IPS DF 6.9 (cell line): ENCODE measurements at regions not wholly inside any gene's neighbourhood (a gene's known extent, or its start where the extent isn't known, plus 50 kb on each side); places are given as distances from the start of the nearest gene placed in this dataset.

Experiments used
- DNase-seq: peaks from one replicate; pipeline ENCODE4 v3.0.0-alpha.2; 2013; ENCODE audit warnings: low read depth, low spot score
- H3K27ac ChIP-seq: one replicate; pipeline ENCODE4 v1.5.1; 2013; ENCODE audit warnings: low read length, control low read depth
- H3K27me3 ChIP-seq: 2 replicates; pipeline ENCODE4 v1.6.1; 2013; ENCODE audit warnings: mild to moderate bottlenecking, low read length; ENCODE audit not compliant: control insufficient read depth, insufficient read depth
- H3K36me3 ChIP-seq: 2 replicates; pipeline ENCODE4 v1.6.1; 2013; ENCODE audit warnings: low read length; ENCODE audit not compliant: control insufficient read depth, insufficient read depth
- H3K4me1 ChIP-seq: 2 replicates; pipeline ENCODE4 v1.6.1; 2013; ENCODE audit warnings: low read length; ENCODE audit not compliant: control insufficient read depth, insufficient read depth
- H3K4me3 ChIP-seq: 2 replicates; pipeline ENCODE4 v1.5.1; 2013; ENCODE audit warnings: mild to moderate bottlenecking, low read length
- H3K9me3 ChIP-seq: 2 replicates; pipeline ENCODE4 v1.6.1; 2013; ENCODE audit warnings: low read length, inconsistent platforms; ENCODE audit not compliant: control insufficient read depth, insufficient read depth
- WGBS: extraction: QIAGEN DNeasy Blood & Tissue Kit; methylation state at CpG from one replicate; pipeline ENCODE4 v1.1.7; 2013; ENCODE audit warnings: mixed read lengths, missing lambda C conversion rate; ENCODE audit not compliant: insufficient read length, insufficient coverage; 5-methylcytosine and 5-hydroxymethylcytosine counted together

- WGBS: no CpG with 5 or more reads among the region's 1 CpG
- Histone ChIP-seq H3K4me1 (no peaks in the 10 kb centered on the region; the same call in 1 of the 2 replicates), H3K27me3 (no peaks in the 10 kb centered on the region), H3K36me3 (no peaks in the 10 kb centered on the region), H3K27ac (no peak overlapping the region), H3K9me3 (no peaks in the 10 kb centered on the region), H3K4me3 (no peak overlapping the region)
- no peak for DNase-seq
Observed at GRCh38 chr4:57373991-57374390, 263.8 kb upstream of the IGFBP7 start.

GRCh38 chr4:57371671-57372070 lies 261.5 kb upstream of the IGFBP7 start:
- Histone ChIP-seq H3K27ac (no peak overlapping the region), H3K27me3 (no peaks in the 10 kb centered on the region), H3K4me1 (no peaks in the 10 kb centered on the region; the same call in 1 of the 2 replicates), H3K36me3 (no peaks in the 10 kb centered on the region), H3K4me3 (no peak overlapping the region), H3K9me3 (no peaks in the 10 kb centered on the region)
- DNase-seq: no peak
- no CpG with 5 or more reads among the region's 4 CpGs for WGBS

- WGBS: no CpG with 5 or more reads among the region's 3 CpGs
- no peak for DNase-seq
- H3K27ac ChIP-seq: no peak overlapping the region
- H3K4me1 ChIP-seq: no peaks in the 10 kb centered on the region; the same call in 1 of the 2 replicates
- H3K9me3 ChIP-seq: no peaks in the 10 kb centered on the region
- no peaks in the 10 kb centered on the region for H3K27me3 ChIP-seq
- no peaks in the 10 kb centered on the region for H3K36me3 ChIP-seq
- H3K4me3 ChIP-seq: no peak overlapping the region
Observed at GRCh38 chr4:57370691-57371090, 260.5 kb upstream of the IGFBP7 start.

- Histone ChIP-seq H3K27me3 (no peaks in the 10 kb centered on the region), H3K9me3 (no peaks in the 10 kb centered on the region), H3K27ac (no peak overlapping the region), H3K4me3 (no peak overlapping the region), H3K4me1 (no peaks in the 10 kb centered on the region; the same call in 1 of the 2 replicates), H3K36me3 (no peaks in the 10 kb centered on the region)
- no CpG with 5 or more reads among the region's 1 CpG for WGBS
- DNase-seq: no peak
Observed at GRCh38 chr4:57369446-57369845, 259.3 kb upstream of the IGFBP7 start.

GRCh38 chr4:57364255-57364654 lies 254.1 kb upstream of the IGFBP7 start:
- Histone ChIP-seq H3K9me3 (no peaks in the 10 kb centered on the region), H3K4me1 (no peaks in the 10 kb centered on the region), H3K27ac (no peak overlapping the region), H3K4me3 (no peak overlapping the region), H3K36me3 (no peaks in the 10 kb centered on the region), H3K27me3 (no peaks in the 10 kb centered on the region)
- WGBS: no CpG with 5 or more reads among the region's 1 CpG
- no peak for DNase-seq

GRCh38 chr4:57363346-57363745 lies 253.2 kb upstream of the IGFBP7 start:
- Histone ChIP-seq H3K27ac (no peak overlapping the region), H3K36me3 (no peaks in the 10 kb centered on the region), H3K9me3 (no peaks in the 10 kb centered on the region), H3K27me3 (no peaks in the 10 kb centered on the region), H3K4me3 (no peak overlapping the region), H3K4me1 (no peaks in the 10 kb centered on the region)
- no CpG with 5 or more reads among the region's 1 CpG for WGBS
- DNase-seq: no peak

- no peak overlapping the region for H3K4me3 ChIP-seq
- no peaks in the 10 kb centered on the region for H3K4me1 ChIP-seq
- no peaks in the 10 kb centered on the region for H3K9me3 ChIP-seq
- no CpG with 5 or more reads among the region's 2 CpGs for WGBS
- DNase-seq: no peak
- no peak overlapping the region for H3K27ac ChIP-seq
- H3K27me3 ChIP-seq: no peaks in the 10 kb centered on the region
- H3K36me3 ChIP-seq: no peaks in the 10 kb centered on the region
Observed at GRCh38 chr4:57360681-57361080, 250.5 kb upstream of the IGFBP7 start.

- H3K9me3 ChIP-seq: no peaks in the 10 kb centered on the region
- no peak overlapping the region for H3K27ac ChIP-seq
- WGBS: no CpG with 5 or more reads among the region's 4 CpGs
- no peaks in the 10 kb centered on the region for H3K27me3 ChIP-seq
- no peak overlapping the region for H3K4me3 ChIP-seq
- DNase-seq: no peak
- H3K36me3 ChIP-seq: no peaks in the 10 kb centered on the region
- no peaks in the 10 kb centered on the region for H3K4me1 ChIP-seq
Observed at GRCh38 chr4:57355101-57355665, 245.0 kb upstream of the IGFBP7 start.

GRCh38 chr4:57351731-57352130 lies 241.5 kb upstream of the IGFBP7 start:
- Histone ChIP-seq H3K27ac (no peak overlapping the region), H3K4me1 (no peaks in the 10 kb centered on the region), H3K4me3 (no peak overlapping the region), H3K36me3 (no peaks in the 10 kb centered on the region), H3K9me3 (no peaks in the 10 kb centered on the region), H3K27me3 (no peaks in the 10 kb centered on the region)
- no peak for DNase-seq
- WGBS: 100% methylated on average over 1 of the region's 1 CpG

- DNase-seq: no peak
- no CpG with 5 or more reads among the region's 2 CpGs for WGBS
- H3K36me3 ChIP-seq: no peaks in the 10 kb centered on the region
- peaks cover 2% of the 10 kb centered on the region; the same call in 1 of the 2 replicates for H3K4me1 ChIP-seq
- H3K4me3 ChIP-seq: no peak overlapping the region
- H3K27me3 ChIP-seq: no peaks in the 10 kb centered on the region
- H3K27ac ChIP-seq: no peak overlapping the region
- no peaks in the 10 kb centered on the region for H3K9me3 ChIP-seq
Observed at GRCh38 chr4:57344296-57344695, 234.1 kb upstream of the IGFBP7 start.

- Histone ChIP-seq H3K36me3 (no peaks in the 10 kb centered on the region), H3K9me3 (no peaks in the 10 kb centered on the region), H3K4me1 (peaks cover 2% of the 10 kb centered on the region; the same call in 1 of the 2 replicates), H3K27ac (no peak overlapping the region), H3K27me3 (no peaks in the 10 kb centered on the region), H3K4me3 (no peak overlapping the region)
- no peak for DNase-seq
- WGBS: no CpG with 5 or more reads among the region's 2 CpGs
Observed at GRCh38 chr4:57342411-57342810, 232.2 kb upstream of the IGFBP7 start.
